ENCODE measurements at regions not wholly inside any gene's neighbourhood (a gene's known extent, or its start where the extent isn't known, plus 50 kb on each side); places are given as distances from the start of the nearest gene placed in this dataset.
A peak's percentile ranks its signal among the peaks of the same experiment; 100 is the strongest.
"Not testable (repeated sequence)": the region's sequence is repeated elsewhere in the genome, so short reads cannot be mapped to it uniquely, and the experiment has no call there.

GRCh38 chr3:139116631-139117030, 71.9 kb upstream of the PRR23C start:
- not testable (repeated sequence) for DNase-seq

DNA sequence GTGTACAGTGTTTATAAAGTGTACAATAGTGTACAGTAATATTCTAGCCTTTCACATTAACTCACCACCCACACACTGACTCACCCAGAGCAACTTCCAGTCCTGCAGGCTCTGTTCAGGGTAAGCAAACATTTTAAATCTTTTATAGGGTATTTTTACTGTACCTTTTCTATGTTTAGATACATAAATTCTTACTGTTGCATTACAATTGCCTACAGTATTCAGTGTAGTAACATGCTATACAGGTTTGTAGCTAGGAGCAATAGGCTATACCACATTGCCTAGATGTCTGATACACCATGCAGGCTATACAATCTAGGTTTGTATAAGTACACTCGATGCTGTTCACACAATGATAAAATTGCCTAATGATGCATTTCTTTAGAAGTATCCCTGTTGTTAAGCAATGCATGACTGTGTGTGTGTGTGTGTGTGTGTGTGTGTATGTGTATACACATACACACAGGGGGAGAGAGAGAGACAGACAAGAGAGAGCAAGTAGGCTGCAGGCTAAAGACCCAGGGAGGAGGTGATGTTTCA, 72.5 kb upstream of the PRR23C start:
- DNase-seq, result no peak

GRCh38 chr3:139117883-139118760, 73.4 kb upstream of the PRR23C start:
- DNase-seq, result no peak

DNA sequence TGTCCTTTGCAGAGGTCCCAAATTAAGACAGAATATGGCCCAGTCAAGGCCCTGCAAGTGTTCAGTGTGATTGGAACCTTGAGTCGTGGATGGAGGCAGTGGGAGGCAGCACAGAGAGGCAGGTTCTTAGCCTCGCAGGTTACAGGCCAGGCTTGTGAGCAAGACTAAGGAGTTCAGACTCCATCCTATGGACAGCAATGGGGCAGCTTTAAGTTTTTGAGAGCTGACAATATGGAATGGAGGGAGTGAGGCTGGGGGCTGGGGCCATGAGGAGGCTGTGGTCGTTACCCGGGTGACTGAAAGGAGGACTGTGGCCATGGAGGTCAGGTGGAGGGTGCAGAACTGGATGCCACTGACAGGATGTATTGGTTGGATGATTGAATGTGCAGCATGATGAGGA, 74.1 kb upstream of the PRR23C start:
- no peak for DNase-seq

- DNase-seq, result no peak
Observed at GRCh38 chr3:139119331-139120025, 74.8 kb upstream of the PRR23C start.

DNA sequence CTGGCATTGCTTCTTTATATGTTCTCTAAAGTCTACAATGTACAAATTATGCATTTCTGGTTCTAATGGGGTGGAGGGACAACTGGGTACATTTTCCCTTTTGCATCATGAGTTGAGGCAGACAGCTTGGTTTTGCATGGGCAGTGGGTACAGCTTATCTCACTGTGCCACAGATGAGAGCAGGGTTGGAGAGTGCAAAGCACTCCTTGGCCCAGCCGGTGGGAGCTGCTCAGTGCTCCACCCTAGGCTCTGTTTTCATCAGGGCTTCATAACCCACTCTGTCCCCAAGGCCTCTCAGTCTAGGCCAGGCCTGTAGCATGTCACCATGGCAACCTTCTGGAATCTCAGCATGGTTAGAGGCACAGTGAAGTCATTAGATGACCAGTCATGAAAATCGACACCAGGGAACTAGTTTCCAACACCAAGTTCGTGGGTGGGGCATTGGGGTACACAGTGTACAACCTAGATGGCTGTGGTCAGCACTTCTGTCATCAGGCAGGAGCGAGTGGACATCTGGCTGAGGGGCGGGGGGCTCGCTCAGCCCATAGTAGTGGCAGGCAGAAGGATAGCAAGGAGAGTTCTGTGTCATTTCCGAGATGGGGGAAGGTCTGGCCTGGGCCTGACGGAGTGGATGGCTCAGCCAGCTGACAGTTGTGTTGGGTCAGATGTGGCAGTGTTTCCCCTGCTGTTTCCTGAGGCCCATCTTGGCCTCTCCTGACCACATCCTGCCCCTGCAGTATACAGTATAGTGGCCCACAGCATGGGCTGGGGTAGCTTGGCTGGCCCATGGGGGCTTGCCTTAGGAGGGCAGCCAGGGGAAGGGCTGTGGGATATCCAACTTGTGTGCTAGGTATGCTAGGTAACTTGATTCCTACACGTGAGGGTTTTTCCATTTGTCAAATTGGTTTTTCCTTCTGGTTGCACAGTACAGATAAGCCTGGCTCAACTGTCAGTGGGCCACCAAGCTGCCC, 75.7 kb upstream of the PRR23C start:
- DNase-seq, result peak; percentile 23

- no peak for DNase-seq
Observed at GRCh38 chr3:139121513-139122220, 77.0 kb upstream of the PRR23C start.

DNA sequence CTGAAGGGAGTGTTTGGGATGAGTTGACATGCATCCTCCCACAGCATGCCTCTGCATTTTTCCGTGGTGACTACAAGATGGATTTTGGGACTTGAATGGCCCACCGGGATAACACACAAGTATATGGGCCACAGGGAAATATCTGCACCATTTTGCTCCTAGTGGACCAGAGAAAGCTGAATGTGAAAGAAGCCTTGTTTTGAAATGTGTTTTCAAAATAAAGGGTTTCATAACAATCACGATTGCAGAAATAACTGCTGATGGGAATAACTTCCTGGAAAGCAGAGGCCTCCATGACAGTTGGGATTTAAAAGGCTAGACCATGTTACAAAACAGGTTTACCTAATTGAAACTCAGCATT, 77.5 kb upstream of the PRR23C start:
- DNase-seq, result no peak

DNA sequence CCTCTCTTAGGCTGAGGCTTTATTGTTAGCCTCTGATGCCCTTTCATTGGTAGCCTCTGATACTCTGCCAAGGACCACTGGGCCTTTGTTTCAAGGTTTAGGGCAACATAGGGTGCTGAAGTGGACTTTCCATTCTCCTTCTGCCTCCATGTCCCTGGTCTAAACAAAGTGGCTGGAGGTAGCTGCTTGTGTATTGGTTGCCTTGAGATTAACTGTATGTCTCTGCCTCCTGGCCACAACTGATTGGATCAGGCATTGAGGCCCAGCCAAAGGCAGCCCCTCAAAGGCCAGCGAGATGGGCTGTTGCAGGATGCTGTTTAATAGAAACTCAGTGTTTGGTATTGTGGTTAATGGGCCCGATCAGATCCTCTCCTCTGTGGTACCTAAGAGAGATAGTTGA, 77.9 kb upstream of the PRR23C start:
- DNase-seq, result no peak

DNA sequence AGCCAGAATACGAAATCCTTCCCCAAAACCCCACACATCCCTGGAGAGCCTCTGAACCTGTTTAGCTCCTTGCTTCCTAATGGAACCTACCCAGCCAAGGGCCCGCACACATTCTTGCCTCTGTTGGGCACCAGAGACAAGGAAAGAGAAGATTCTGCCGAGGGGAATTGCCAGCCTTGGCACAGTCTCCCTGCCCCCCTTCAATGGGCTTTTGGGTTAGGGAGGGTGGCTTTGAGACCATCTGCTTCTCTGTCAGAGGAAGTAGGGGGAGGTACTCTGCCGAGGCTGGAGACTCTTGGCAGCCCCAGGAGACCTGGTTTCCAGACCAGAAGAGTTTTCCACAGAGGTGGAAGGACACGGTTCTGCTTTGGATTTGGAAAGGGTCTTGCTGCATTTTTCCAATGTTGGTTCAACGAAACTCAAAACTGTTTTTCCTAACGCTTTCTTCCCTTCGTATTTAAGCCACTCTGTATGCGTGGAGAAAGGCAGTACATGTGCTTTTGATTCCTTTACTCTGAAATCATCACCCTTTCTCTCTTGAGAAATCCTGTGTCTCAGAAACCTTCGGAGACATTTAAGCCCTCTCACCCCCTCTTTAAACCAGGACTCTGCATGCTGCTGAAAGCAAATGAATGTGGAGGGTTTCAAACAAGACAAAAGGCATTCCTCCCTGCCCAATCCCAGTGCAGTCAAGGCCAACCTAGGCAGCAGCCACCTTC, 78.8 kb upstream of the PRR23C start:
- no peak for DNase-seq

GRCh38 chr3:139124197-139124596, 79.5 kb upstream of the PRR23C start:
- DNase-seq, result no peak

GRCh38 chr3:139127101-139127500, 82.4 kb upstream of the PRR23C start:
- DNase-seq, result no peak

DNA sequence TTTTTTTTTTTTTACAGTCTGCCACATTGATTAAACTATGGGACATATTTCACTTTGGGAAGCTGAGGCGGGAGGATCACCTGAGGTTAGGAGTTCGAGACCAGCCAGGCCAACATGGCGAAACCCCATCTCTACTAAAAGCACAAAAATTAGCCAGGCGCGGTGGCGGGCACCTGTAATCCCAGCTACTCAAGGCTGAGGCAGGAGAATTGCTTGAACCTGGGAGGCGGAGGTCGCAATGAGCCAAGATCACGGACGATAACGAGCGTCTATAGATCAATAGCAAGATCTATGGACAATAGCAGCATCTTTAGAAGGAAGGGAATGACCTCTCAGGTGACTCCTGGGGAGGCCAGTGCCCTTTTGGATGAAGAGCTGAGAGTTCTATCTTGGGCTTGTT, 82.9 kb upstream of the PRR23C start:
- DNase-seq, result not testable (repeated sequence)

GRCh38 chr3:139128803-139129202, 84.1 kb upstream of the PRR23C start:
- no peak for DNase-seq

DNA sequence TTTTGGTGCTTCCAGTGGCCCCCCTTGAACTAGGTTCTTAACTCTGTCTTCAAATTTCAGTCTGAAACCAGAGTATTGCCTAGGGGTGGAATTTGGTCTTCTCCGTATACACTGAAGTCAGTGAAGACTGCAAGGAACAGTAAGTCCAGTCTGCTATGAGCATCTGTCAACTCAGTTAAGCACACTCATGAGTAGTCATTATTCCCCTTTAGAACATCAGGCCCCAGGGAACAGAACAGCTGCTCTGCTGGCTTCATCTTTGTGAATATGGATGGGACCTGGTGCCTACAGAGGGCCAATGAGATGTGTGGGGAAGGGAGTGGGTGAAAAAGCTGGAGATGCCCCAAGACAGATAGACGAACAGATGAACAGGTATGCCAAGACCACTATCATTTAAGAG, 85.2 kb upstream of the PRR23C start:
- DNase-seq, result no peak

DNA sequence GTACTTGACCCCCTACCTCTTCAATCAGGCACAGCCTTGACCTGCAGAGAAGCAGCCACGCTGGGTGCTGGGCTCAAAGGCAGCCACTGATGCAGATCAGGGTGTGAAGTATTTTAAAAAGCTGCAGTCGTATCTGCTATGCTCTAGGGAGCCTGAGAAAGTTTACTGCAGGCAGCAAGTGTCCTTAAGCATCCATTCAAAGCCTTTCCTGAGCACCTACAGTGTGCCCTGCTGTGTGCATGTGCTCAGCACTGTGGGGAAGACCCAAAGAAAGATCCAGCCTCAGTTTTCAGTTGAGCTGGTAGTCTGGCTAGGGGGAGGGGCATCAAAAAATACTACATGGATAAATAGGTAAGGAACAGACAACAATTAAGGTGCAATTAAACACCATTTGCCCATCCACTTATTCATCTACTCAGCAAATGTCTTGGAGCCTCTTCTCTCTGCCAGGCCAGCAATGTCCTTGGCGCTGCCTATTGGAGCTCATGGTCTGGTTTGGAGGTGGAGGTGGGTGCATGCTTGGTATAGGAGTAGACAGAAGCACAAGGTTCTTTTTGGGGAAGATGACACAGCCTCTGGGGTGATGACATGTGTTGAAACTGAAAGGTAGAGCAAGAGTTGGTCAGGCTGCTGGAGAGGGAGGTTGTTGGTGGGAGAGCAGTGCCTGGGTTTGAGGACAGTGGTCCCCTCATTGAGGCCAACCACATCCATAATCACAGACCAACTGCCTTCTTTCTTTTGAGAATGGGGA, 85.9 kb upstream of the PRR23C start:
- DNase-seq, result no peak

DNA sequence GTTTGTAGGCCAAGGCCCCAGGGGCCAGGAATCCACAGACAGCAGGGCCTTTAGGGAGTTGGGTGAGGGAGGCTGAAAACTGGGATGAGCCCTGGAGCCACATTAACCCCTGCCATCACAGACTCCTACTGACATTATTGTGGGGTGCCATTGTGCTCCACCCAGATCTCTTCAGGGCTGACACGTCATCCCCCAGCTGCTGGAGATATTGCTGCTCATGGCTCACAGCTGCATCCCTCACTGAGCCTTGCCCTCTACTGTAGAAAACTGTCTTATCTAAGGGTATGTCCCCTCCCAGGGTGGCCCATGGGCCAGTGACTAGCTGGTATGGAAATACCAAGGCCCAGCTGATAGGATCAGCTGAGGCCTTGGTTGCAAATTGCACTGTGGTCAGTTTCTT, 87.3 kb upstream of the PRR23C start:
- no peak for DNase-seq

GRCh38 chr3:139132976-139133375, 88.3 kb upstream of the PRR23C start:
- DNase-seq, result no peak

GRCh38 chr3:139134678-139135372, 90.1 kb upstream of the PRR23C start:
- peak; percentile 16 for DNase-seq

DNA sequence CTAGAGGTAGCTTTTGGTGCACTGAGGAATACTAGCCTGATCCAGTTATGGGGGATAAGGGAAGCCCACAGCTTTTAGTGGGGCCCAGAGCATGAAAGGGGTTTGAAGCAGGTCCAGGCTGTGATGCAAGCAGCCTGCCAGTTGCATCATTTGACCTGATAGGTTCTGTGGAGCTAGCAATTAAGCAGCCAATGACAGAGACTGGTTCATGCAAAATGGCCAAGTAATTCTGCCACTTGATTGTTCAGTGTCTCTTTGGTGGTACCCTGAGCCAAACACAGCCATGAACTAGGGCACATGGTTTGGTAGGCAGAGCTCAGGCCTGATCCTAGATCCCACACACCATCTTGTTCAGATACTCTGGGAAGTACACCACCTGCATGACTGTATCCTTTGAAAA, 91.0 kb upstream of the PRR23C start:
- no peak for DNase-seq
